ENCODE measurements at regions not wholly inside any gene's neighbourhood (a gene's known extent, or its start where the extent isn't known, plus 50 kb on each side); places are given as distances from the start of the nearest gene placed in this dataset.

- TF ChIP-seq, protein P1, sequence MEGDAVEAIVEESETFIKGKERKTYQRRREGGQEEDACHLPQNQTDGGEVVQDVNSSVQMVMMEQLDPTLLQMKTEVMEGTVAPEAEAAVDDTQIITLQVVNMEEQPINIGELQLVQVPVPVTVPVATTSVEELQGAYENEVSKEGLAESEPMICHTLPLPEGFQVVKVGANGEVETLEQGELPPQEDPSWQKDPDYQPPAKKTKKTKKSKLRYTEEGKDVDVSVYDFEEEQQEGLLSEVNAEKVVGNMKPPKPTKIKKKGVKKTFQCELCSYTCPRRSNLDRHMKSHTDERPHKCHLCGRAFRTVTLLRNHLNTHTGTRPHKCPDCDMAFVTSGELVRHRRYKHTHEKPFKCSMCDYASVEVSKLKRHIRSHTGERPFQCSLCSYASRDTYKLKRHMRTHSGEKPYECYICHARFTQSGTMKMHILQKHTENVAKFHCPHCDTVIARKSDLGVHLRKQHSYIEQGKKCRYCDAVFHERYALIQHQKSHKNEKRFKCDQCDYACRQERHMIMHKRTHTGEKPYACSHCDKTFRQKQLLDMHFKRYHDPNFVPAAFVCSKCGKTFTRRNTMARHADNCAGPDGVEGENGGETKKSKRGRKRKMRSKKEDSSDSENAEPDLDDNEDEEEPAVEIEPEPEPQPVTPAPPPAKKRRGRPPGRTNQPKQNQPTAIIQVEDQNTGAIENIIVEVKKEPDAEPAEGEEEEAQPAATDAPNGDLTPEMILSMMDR (IDR thresholded peaks at IDR 0.05) = no peak
- TF ChIP-seq POLR2A (IDR thresholded peaks at IDR 0.05) (no peak), POLR2AphosphoS5 (IDR thresholded peaks at IDR 0.05) (no peak), EP300 (IDR thresholded peaks at IDR 0.05) (no peak)
Measured at GRCh38 chr12:92020983-92021665, 124.5 kb downstream of the BTG1 start.
